HEK293 (cell line): ENCODE measurements at regions not wholly inside any gene's neighbourhood (a gene's known extent, or its start where the extent isn't known, plus 50 kb on each side); places are given as distances from the start of the nearest gene placed in this dataset.
"Not testable (repeated sequence)": the region's sequence is repeated elsewhere in the genome, so short reads cannot be mapped to it uniquely, and the experiment has no call there.

Experiments used
- CTCF ChIA-PET: fragments of 350-600 bp; formaldehyde crosslinking; extraction: SDS; loops from one replicate; lab custom pipeline; 2021; ENCODE audit warnings: antibody characterized with exemption; lab: Yijun Ruan, JAX
- POLR2A ChIA-PET: fragments of 300-600 bp; formaldehyde crosslinking; extraction: SDS; loops from one replicate; lab custom pipeline; 2020; ENCODE audit warnings: antibody characterized with exemption, inconsistent platforms; lab: Yijun Ruan, JAX
- H3K27ac ChIP-seq: fragments of 200-500 bp; sonication (Bioruptor generic); 2 replicates; pipeline ENCODE4 v1.5.1; 2014; ENCODE audit warnings: low read depth, low read length, control low read depth, inconsistent platforms; ENCODE audit errors: extremely low read depth
- H3K36me3 ChIP-seq, 2 experiments: fragments of 200-500 bp in 1 of 2; sonication (Bioruptor generic) in 1 of 2; 1 replicate in 1 of 2; 2 replicates in 1 of 2; pipeline ENCODE4 v1.5.1; 2014 to 2017; ENCODE audit warnings: inconsistent platforms in 2 of 2, low read length in 2 of 2; ENCODE audit not compliant: control insufficient read depth in 2 of 2, insufficient read depth in 1 of 2
- H3K4me1 ChIP-seq: fragments of 200-500 bp; sonication (Bioruptor generic); 2 replicates; pipeline ENCODE4 v1.5.1; 2014; ENCODE audit warnings: mild to moderate bottlenecking, low read length, inconsistent platforms; ENCODE audit not compliant: control insufficient read depth, insufficient read depth
- H3K4me3 ChIP-seq: 2 replicates; pipeline ENCODE4 v1.5.1; 2011; ENCODE audit warnings: low read depth, mild to moderate bottlenecking, control low read depth, low read length, moderate library complexity
- H3K9me3 ChIP-seq: fragments of 200-500 bp; sonication (Bioruptor generic); 2 replicates; pipeline ENCODE4 v1.5.1; 2014; ENCODE audit warnings: low read depth, low read length, inconsistent platforms; ENCODE audit not compliant: control insufficient read depth, insufficient read depth
- BCL11A ChIP-seq: fragments of 450-650 bp; formaldehyde crosslinking; IDR thresholded peaks from 2 replicates; pipeline ENCODE4 v1.5.1; 2016; ENCODE audit warnings: low read depth, missing biosample characterization, missing genetic modification characterization
- BCL11B ChIP-seq: fragments of 450-650 bp; formaldehyde crosslinking; IDR thresholded peaks from 2 replicates; pipeline ENCODE4 v1.5.1; 2016; ENCODE audit warnings: low read depth, missing biosample characterization, missing genetic modification characterization
- ZNF157 ChIP-seq: fragments of 450-650 bp; formaldehyde crosslinking; IDR thresholded peaks from 2 replicates; pipeline ENCODE4 v1.5.1; 2016; ENCODE audit warnings: missing biosample characterization, missing genetic modification characterization
- ZNF24 ChIP-seq: fragments of 450-650 bp; formaldehyde crosslinking; IDR thresholded peaks from 2 replicates; pipeline ENCODE4 v1.5.1; 2016; ENCODE audit warnings: missing biosample characterization, missing genetic modification characterization
- ZNF280D ChIP-seq: fragments of 450-650 bp; formaldehyde crosslinking; IDR thresholded peaks from 2 replicates; pipeline ENCODE4 v1.5.1; 2016; ENCODE audit warnings: missing biosample characterization, missing genetic modification characterization
- ZNF302 ChIP-seq: fragments of 450-650 bp; formaldehyde crosslinking; IDR thresholded peaks from 2 replicates; pipeline ENCODE4 v1.5.1; 2016; ENCODE audit warnings: missing biosample characterization, missing genetic modification characterization, low read depth
- ZNF350 ChIP-seq: fragments of 450-650 bp; formaldehyde crosslinking; IDR thresholded peaks from 2 replicates; pipeline ENCODE4 v1.5.0; 2017; ENCODE audit warnings: missing biosample characterization, mild to moderate bottlenecking, missing genetic modification characterization
- ZNF473 ChIP-seq: fragments of 450-650 bp; formaldehyde crosslinking; IDR thresholded peaks from 2 replicates; pipeline ENCODE4 v1.5.1; 2017; ENCODE audit warnings: missing biosample characterization, missing genetic modification characterization
- ZNF544 ChIP-seq: fragments of 450-650 bp; formaldehyde crosslinking; IDR thresholded peaks from 2 replicates; pipeline ENCODE4 v1.5.0; 2017; ENCODE audit warnings: missing biosample characterization, missing genetic modification characterization
- ZNF548 ChIP-seq: fragments of 450-650 bp; formaldehyde crosslinking; IDR thresholded peaks from 2 replicates; pipeline ENCODE4 v1.5.1; 2016; ENCODE audit warnings: missing biosample characterization, missing genetic modification characterization
- ZNF561 ChIP-seq: fragments of 450-650 bp; IDR thresholded peaks from 2 replicates; pipeline ENCODE4 v1.5.1; 2018; ENCODE audit warnings: missing biosample characterization, missing genetic modification characterization, borderline replicate concordance
- ZNF596 ChIP-seq: fragments of 450-650 bp; IDR thresholded peaks from 2 replicates; pipeline ENCODE4 v1.5.0; 2018; ENCODE audit warnings: missing biosample characterization, mild to moderate bottlenecking, missing genetic modification characterization, moderate library complexity
- ZNF600 ChIP-seq: fragments of 450-650 bp; formaldehyde crosslinking; IDR thresholded peaks from 2 replicates; pipeline ENCODE4 v1.5.1; 2016; ENCODE audit warnings: missing biosample characterization, missing genetic modification characterization
- ZNF768 ChIP-seq: fragments of 450-650 bp; formaldehyde crosslinking; IDR thresholded peaks from 2 replicates; pipeline ENCODE4 v1.5.1; 2018; ENCODE audit warnings: missing biosample characterization, mild to moderate bottlenecking, missing genetic modification characterization
- ZNF776 ChIP-seq: fragments of 450-650 bp; formaldehyde crosslinking; IDR thresholded peaks from 2 replicates; pipeline ENCODE4 v1.5.0; 2017; ENCODE audit warnings: missing biosample characterization, missing genetic modification characterization, borderline replicate concordance
- ZNF777 ChIP-seq: fragments of 450-650 bp; formaldehyde crosslinking; IDR thresholded peaks from 2 replicates; pipeline ENCODE4 v1.5.1; 2017; ENCODE audit warnings: missing biosample characterization, missing genetic modification characterization, borderline replicate concordance
- ZNF785 ChIP-seq: fragments of 450-650 bp; formaldehyde crosslinking; IDR thresholded peaks from 2 replicates; pipeline ENCODE4 v1.5.1; 2016; ENCODE audit warnings: missing biosample characterization, missing genetic modification characterization
- ZSCAN23 ChIP-seq: fragments of 450-650 bp; formaldehyde crosslinking; IDR thresholded peaks from 2 replicates; pipeline ENCODE4 v1.5.1; 2016; ENCODE audit warnings: missing biosample characterization, missing genetic modification characterization
- ZXDB ChIP-seq: fragments of 450-650 bp; formaldehyde crosslinking; IDR thresholded peaks from 2 replicates; pipeline ENCODE4 v1.5.1; 2016; ENCODE audit warnings: missing biosample characterization, missing genetic modification characterization
- TF ChIP-seq, protein P1 (sequence below): fragments of 450-650 bp; formaldehyde crosslinking; IDR thresholded peaks from 2 replicates; pipeline ENCODE4 v1.5.1; 2017; ENCODE audit warnings: missing biosample characterization, missing genetic modification characterization
- TF ChIP-seq, protein P2 (sequence below): fragments of 450-650 bp; IDR thresholded peaks from 2 replicates; pipeline ENCODE4 v1.5.1; 2018; ENCODE audit warnings: missing biosample characterization, mild to moderate bottlenecking, missing genetic modification characterization
- TF ChIP-seq, protein P3 (sequence below): fragments of 450-650 bp; formaldehyde crosslinking; IDR thresholded peaks from 2 replicates; pipeline ENCODE4 v1.5.1; 2016; ENCODE audit warnings: missing biosample characterization, missing genetic modification characterization

GRCh38 chr2:149857344-149857743 is 269.8 kb upstream of the MMADHC start (continued):
- no peak for TF ChIP-seq ZNF785 (tag by site-specific recombination)
- no peak for TF ChIP-seq ZNF768 (tag by site-specific recombination)
- no peak for TF ChIP-seq ZNF596 (tag by site-specific recombination)
- no peak for TF ChIP-seq ZNF280D (tag by site-specific recombination)
- no peak for TF ChIP-seq ZSCAN23 (tag by site-specific recombination)
- no peak for TF ChIP-seq ZNF548 (tag by site-specific recombination)
- TF ChIP-seq, protein P1, sequence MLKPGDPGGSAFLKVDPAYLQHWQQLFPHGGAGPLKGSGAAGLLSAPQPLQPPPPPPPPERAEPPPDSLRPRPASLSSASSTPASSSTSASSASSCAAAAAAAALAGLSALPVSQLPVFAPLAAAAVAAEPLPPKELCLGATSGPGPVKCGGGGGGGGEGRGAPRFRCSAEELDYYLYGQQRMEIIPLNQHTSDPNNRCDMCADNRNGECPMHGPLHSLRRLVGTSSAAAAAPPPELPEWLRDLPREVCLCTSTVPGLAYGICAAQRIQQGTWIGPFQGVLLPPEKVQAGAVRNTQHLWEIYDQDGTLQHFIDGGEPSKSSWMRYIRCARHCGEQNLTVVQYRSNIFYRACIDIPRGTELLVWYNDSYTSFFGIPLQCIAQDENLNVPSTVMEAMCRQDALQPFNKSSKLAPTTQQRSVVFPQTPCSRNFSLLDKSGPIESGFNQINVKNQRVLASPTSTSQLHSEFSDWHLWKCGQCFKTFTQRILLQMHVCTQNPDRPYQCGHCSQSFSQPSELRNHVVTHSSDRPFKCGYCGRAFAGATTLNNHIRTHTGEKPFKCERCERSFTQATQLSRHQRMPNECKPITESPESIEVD (tag by site-specific recombination) = no peak

- CTCF ChIA-PET, POLR2A ChIA-PET, H3K36me3 ChIP-seq, H3K4me1 ChIP-seq, H3K4me3 ChIP-seq, H3K27ac ChIP-seq, H3K9me3 ChIP-seq: not testable (repeated sequence)
Measured at GRCh38 chr2:149855859-149856258, 268.3 kb upstream of the MMADHC start.

DNA sequence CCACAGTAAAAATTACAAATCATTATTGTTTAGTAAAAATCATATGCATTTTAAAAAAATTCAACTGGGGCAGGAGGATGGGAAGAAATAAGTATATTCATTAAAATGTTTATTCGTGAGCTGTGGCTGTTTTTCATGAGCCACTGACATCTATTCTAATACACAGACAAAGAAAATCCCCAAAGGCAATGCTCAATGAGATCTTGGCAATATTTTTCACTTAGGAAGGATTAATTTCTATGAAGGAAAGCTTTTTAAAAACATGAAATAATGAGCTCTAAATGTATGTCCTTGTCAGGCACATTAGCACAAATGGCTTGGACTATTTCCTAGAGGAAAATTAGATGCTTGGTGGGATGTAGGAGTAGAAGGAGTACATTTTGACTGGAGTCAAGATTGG is 262.0 kb upstream of the MMADHC start:
- no peaks in the 10 kb centered on the region for H3K4me1 ChIP-seq
- H3K4me3 ChIP-seq = no peak overlapping the region
- H3K27ac ChIP-seq = no peak overlapping the region
- TF ChIP-seq ZXDB (no peak), ZNF473 (tag by site-specific recombination) (no peak)
- no peaks in the 10 kb centered on the region for H3K36me3 ChIP-seq
- CTCF ChIA-PET = no interaction called here
- POLR2A ChIA-PET = no interaction called here
- no peaks in the 10 kb centered on the region for H3K9me3 ChIP-seq

DNA sequence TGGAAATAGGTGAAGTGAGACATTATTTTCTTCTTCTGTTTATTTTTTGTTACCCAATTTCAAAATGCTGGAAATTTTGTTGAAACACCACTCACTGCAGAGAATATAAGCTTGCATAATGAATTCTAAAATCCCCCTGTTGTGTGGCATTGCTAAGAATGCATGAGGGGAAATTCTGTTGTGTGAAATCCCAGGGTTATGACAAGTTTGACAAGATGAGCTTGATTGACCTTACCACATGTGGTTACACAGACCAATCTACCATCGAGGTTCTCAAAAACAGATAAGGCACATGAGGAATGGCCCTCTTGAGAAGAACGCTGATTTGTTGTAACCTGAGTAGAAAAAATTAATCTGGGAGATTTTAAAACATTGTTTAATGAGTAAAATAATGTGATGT is 261.6 kb upstream of the MMADHC start:
- CTCF ChIA-PET = no interaction called here
- Histone ChIP-seq H3K9me3 (no peaks in the 10 kb centered on the region), H3K4me1 (no peaks in the 10 kb centered on the region), H3K27ac (no peak overlapping the region), H3K4me3 (no peak overlapping the region), H3K36me3 (no peaks in the 10 kb centered on the region)
- POLR2A ChIA-PET = no interaction called here
- TF ChIP-seq ZNF777 (tag by site-specific recombination) (no peak), ZNF24 (tag by site-specific recombination) (no peak), ZNF350 (no peak), ZNF544 (tag by site-specific recombination) (no peak), BCL11A (no peak), ZNF157 (tag by site-specific recombination) (no peak), BCL11B (no peak), ZNF600 (tag by site-specific recombination) (no peak), ZNF776 (tag by site-specific recombination) (no peak), ZNF302 (tag by site-specific recombination) (no peak), ZNF561 (tag by site-specific recombination) (no peak)
- TF ChIP-seq, protein P2, sequence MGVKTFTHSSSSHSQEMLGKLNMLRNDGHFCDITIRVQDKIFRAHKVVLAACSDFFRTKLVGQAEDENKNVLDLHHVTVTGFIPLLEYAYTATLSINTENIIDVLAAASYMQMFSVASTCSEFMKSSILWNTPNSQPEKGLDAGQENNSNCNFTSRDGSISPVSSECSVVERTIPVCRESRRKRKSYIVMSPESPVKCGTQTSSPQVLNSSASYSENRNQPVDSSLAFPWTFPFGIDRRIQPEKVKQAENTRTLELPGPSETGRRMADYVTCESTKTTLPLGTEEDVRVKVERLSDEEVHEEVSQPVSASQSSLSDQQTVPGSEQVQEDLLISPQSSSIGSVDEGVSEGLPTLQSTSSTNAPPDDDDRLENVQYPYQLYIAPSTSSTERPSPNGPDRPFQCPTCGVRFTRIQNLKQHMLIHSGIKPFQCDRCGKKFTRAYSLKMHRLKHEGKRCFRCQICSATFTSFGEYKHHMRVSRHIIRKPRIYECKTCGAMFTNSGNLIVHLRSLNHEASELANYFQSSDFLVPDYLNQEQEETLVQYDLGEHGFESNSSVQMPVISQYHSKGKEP (tag by site-specific recombination) = no peak
- TF ChIP-seq, protein P3, sequence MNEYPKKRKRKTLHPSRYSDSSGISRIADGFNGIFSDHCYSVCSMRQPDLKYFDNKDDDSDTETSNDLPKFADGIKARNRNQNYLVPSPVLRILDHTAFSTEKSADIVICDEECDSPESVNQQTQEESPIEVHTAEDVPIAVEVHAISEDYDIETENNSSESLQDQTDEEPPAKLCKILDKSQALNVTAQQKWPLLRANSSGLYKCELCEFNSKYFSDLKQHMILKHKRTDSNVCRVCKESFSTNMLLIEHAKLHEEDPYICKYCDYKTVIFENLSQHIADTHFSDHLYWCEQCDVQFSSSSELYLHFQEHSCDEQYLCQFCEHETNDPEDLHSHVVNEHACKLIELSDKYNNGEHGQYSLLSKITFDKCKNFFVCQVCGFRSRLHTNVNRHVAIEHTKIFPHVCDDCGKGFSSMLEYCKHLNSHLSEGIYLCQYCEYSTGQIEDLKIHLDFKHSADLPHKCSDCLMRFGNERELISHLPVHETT (tag by site-specific recombination) = no peak
